CD14-positive monocyte (primary cell): ENCODE measurements at regions not wholly inside any gene's neighbourhood (a gene's known extent, or its start where the extent isn't known, plus 50 kb on each side); places are given as distances from the start of the nearest gene placed in this dataset.

Experiments used
- DNase-seq, 3 donors: peaks; one replicate each; pipeline ENCODE4 v3.0.0-alpha.2; 2011 to 2022
- H2AFZ ChIP-seq: 2 replicates; pipeline ENCODE4 v1.6.0; 2012; ENCODE audit warnings: mild to moderate bottlenecking, low read depth, low read length, inconsistent platforms; ENCODE audit not compliant: insufficient read depth, poor library complexity, severe bottlenecking
- H3K27ac ChIP-seq, 2 donors: 1 replicate in 1 of 2; 2 replicates in 1 of 2; pipeline ENCODE4 v1.5.1; 2012 to 2013; ENCODE audit warnings: low read length in 2 of 2, control low read depth in 1 of 2, inconsistent platforms in 1 of 2, low read depth in 1 of 2, mild to moderate bottlenecking in 1 of 2
- H3K27me3 ChIP-seq, 2 donors: one replicate each; pipeline versions ENCODE4 v1.6.0 to v1.6.1; 2011 to 2013; ENCODE audit warnings: low read length in 2 of 2; ENCODE audit not compliant: control insufficient read depth in 2 of 2, insufficient read depth in 2 of 2
- H3K36me3 ChIP-seq, 2 donors: replicated peaks in 1 of 2; 1 replicate in 1 of 2; 2 replicates in 1 of 2; pipeline versions ENCODE4 v1.5.1 to v1.6.1; 2012 to 2013; ENCODE audit warnings: low read length in 2 of 2, control low read depth in 1 of 2, inconsistent platforms in 1 of 2, mild to moderate bottlenecking in 1 of 2; ENCODE audit not compliant: insufficient read depth in 2 of 2, control insufficient read depth in 1 of 2
- H3K4me1 ChIP-seq, 2 donors: 1 replicate in 1 of 2; 2 replicates in 1 of 2; pipeline versions ENCODE4 v1.5.1 to v1.6.1; 2012 to 2013; ENCODE audit warnings: low read length in 2 of 2, control low read depth in 1 of 2, inconsistent platforms in 1 of 2, mild to moderate bottlenecking in 1 of 2, moderate library complexity in 1 of 2; ENCODE audit not compliant: insufficient read depth in 2 of 2, control insufficient read depth in 1 of 2
- H3K4me2 ChIP-seq: replicated peaks from 2 replicates; pipeline ENCODE3; 2012; ENCODE audit warnings: low read length, moderate library complexity, mild to moderate bottlenecking; ENCODE audit not compliant: poor library complexity, severe bottlenecking; ENCODE audit errors: extremely low read depth
- H3K4me3 ChIP-seq, 3 experiments: fragments of 200-600 bp in 1 of 3; sonication (generic) in 1 of 3; replicated peaks in 1 of 3; 1 replicate in 2 of 3; 2 replicates in 1 of 3; pipeline ENCODE4 v1.5.1; 2011 to 2013; ENCODE audit warnings: low read length in 3 of 3, mild to moderate bottlenecking in 3 of 3, control low read depth in 2 of 3, low read depth in 2 of 3, inconsistent platforms in 1 of 3, moderate library complexity in 1 of 3
- H3K79me2 ChIP-seq: 2 replicates; pipeline ENCODE4 v1.6.0; 2012; ENCODE audit warnings: mild to moderate bottlenecking, control low read depth, inconsistent platforms, low read length, moderate library complexity; ENCODE audit not compliant: insufficient read depth
- H3K9ac ChIP-seq: 2 replicates; pipeline ENCODE4 v1.6.0; 2017; ENCODE audit warnings: low read length, mild to moderate bottlenecking; ENCODE audit not compliant: insufficient read depth, poor library complexity, severe bottlenecking
- H3K9me3 ChIP-seq, 2 donors: replicated peaks in 1 of 2; 1 replicate in 1 of 2; 2 replicates in 1 of 2; pipeline versions ENCODE4 v1.5.1 to v1.6.1; 2012 to 2013; ENCODE audit warnings: low read length in 2 of 2, control low read depth in 1 of 2; ENCODE audit not compliant: control insufficient read depth in 1 of 2, insufficient read depth in 1 of 2
- H4K20me1 ChIP-seq: 2 replicates; pipeline ENCODE4 v1.6.0; 2012; ENCODE audit warnings: mild to moderate bottlenecking, low read length, control low read depth, moderate library complexity; ENCODE audit not compliant: insufficient read depth
- H3K27ac Mint-ChIP-seq, 7 donors: one replicate each; pipeline ENCODE4 v1.8.0; 2020; ENCODE audit warnings: mild to moderate bottlenecking in 7 of 7, mixed read lengths in 7 of 7, moderate library complexity in 6 of 7, inconsistent platforms in 2 of 7
- H3K27me3 Mint-ChIP-seq, 3 donors: one replicate each; pipeline ENCODE4 v1.8.0; 2021 to 2022; ENCODE audit warnings: low read depth in 3 of 3, mild to moderate bottlenecking in 3 of 3, mixed read lengths in 3 of 3, moderate library complexity in 3 of 3, inconsistent platforms in 1 of 3
- H3K36me3 Mint-ChIP-seq, 2 donors: one replicate each; pipeline ENCODE4 v1.8.0; 2020; ENCODE audit warnings: mixed read lengths in 2 of 2, inconsistent platforms in 1 of 2, mild to moderate bottlenecking in 1 of 2
- H3K4me1 Mint-ChIP-seq: one replicate; pipeline ENCODE4 v1.8.0; 2020; ENCODE audit warnings: mild to moderate bottlenecking, mixed read lengths
- H3K4me3 Mint-ChIP-seq, 2 donors: one replicate each; pipeline ENCODE4 v1.8.0; 2020; ENCODE audit warnings: mild to moderate bottlenecking in 2 of 2, mixed read lengths in 2 of 2, moderate library complexity in 1 of 2
- H3K9me3 Mint-ChIP-seq, 7 donors: one replicate each; pipeline ENCODE4 v1.8.0; 2020 to 2022; ENCODE audit warnings: mixed read lengths in 7 of 7, mild to moderate bottlenecking in 6 of 7, moderate library complexity in 6 of 7, inconsistent platforms in 2 of 7
- WGBS: methylation state at CpG from one replicate; pipeline ENCODE4 v1.1.5; 2013; ENCODE audit warnings: missing lambda C conversion rate; ENCODE audit not compliant: insufficient coverage; 5-methylcytosine and 5-hydroxymethylcytosine counted together
- intact Hi-C, 2 donors: fragments of 100-400 bp; cut with micrococcal nuclease; formaldehyde crosslinking; loops; one replicate each; pipeline versions ENCODE4 v1.15.0 to v1.15.1; 2023
- TF ChIP-seq, protein P1 (sequence below): fragments of 200-600 bp; IDR thresholded peaks from one replicate; pipeline ENCODE4 v1.8.0; 2022; ENCODE audit warnings: antibody characterized with exemption, mild to moderate bottlenecking

DNA sequence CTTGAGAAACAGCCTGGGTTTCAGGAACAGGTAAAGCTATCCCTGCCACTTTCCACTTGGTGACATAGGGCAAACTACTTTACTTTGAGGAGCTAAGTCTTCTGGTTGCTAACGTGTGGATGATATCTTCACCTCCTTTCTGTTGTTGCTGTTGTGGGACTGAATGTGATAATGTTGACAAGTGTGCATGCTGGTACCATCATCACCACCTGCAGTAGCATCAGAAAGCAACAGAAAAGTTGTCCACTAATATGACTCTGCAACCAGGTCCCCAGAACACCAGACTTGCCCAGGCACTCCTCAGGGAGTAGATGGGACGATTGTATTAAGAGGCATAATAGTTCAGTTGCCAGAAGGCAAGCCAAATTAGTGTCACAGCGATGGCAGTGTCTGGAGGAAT is 203.2 kb upstream of the MCTP2 start:
- no peaks in the 10 kb centered on the region for H3K4me1 Mint-ChIP-seq
- H3K36me3 Mint-ChIP-seq, result no peaks in the 10 kb centered on the region
- DNase-seq, result no peak
- no peak overlapping the region for H3K4me3 Mint-ChIP-seq
- Histone ChIP-seq H3K4me2 (no peak overlapping the region), H3K79me2 (no peaks in the 10 kb centered on the region), H3K4me1 (no peaks in the 10 kb centered on the region), H3K9me3 (no peaks in the 10 kb centered on the region), H3K4me3 (no peak overlapping the region), H3K36me3 (no peaks in the 10 kb centered on the region), H3K27me3 (no peaks in the 10 kb centered on the region), H4K20me1 (no peaks in the 10 kb centered on the region), H3K9ac (no peak overlapping the region), H3K27ac (no peak overlapping the region), H2AFZ (no peak overlapping the region)
- H3K9me3 Mint-ChIP-seq, result peaks cover 0 to 3% (median 0%) of the 10 kb centered on the region in 7 donors
- intact Hi-C loops, result no loop called here
- H3K27ac Mint-ChIP-seq, result no peak overlapping the region
- WGBS, result 80% methylated on average over 2 of the region's 3 CpGs
- peaks cover 3 to 12% (median 8%) of the 10 kb centered on the region in 3 donors for H3K27me3 Mint-ChIP-seq
- TF ChIP-seq, protein P1, sequence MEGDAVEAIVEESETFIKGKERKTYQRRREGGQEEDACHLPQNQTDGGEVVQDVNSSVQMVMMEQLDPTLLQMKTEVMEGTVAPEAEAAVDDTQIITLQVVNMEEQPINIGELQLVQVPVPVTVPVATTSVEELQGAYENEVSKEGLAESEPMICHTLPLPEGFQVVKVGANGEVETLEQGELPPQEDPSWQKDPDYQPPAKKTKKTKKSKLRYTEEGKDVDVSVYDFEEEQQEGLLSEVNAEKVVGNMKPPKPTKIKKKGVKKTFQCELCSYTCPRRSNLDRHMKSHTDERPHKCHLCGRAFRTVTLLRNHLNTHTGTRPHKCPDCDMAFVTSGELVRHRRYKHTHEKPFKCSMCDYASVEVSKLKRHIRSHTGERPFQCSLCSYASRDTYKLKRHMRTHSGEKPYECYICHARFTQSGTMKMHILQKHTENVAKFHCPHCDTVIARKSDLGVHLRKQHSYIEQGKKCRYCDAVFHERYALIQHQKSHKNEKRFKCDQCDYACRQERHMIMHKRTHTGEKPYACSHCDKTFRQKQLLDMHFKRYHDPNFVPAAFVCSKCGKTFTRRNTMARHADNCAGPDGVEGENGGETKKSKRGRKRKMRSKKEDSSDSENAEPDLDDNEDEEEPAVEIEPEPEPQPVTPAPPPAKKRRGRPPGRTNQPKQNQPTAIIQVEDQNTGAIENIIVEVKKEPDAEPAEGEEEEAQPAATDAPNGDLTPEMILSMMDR, result no peak

DNA sequence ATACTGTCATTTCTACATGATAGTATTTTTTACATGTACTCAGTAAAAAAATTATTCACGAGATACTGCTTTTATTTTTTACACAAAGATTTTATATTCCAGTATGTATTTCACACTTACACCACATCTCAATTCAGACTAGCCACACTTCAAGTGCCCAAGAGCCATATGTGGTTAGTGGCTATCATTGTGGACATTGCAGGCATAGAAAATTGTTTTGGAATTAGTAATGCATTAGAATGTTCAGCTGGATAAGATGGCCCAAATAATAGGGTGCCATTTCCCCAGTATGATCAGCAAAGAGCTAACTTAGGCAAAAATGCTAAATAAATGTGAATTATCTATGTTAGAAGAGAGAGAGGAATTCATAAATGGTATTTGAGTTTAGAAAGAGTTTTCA is 203.8 kb upstream of the MCTP2 start:
- Histone ChIP-seq H3K9ac (no peak overlapping the region), H4K20me1 (no peaks in the 10 kb centered on the region), H3K4me3 (no peak overlapping the region), H3K27ac (no peak overlapping the region), H3K4me2 (no peak overlapping the region), H2AFZ (no peak overlapping the region), H3K4me1 (no peaks in the 10 kb centered on the region), H3K27me3 (no peaks in the 10 kb centered on the region), H3K79me2 (no peaks in the 10 kb centered on the region), H3K36me3 (no peaks in the 10 kb centered on the region), H3K9me3 (no peaks in the 10 kb centered on the region)
- Mint-ChIP-seq H3K4me3 (no peak overlapping the region), H3K9me3 (peaks cover 0 to 3% (median 0%) of the 10 kb centered on the region in 7 donors), H3K27ac (no peak overlapping the region), H3K27me3 (peaks cover 3 to 12% (median 8%) of the 10 kb centered on the region in 3 donors), H3K4me1 (no peaks in the 10 kb centered on the region), H3K36me3 (no peaks in the 10 kb centered on the region)
- intact Hi-C loops, result no loop called here
- WGBS, result no CpG with 5 or more reads among the region's 1 CpG
- TF ChIP-seq, protein P1, result no peak
- no peak for DNase-seq
